ENCODE measurements at regions not wholly inside any gene's neighbourhood (a gene's known extent, or its start where the extent isn't known, plus 50 kb on each side); places are given as distances from the start of the nearest gene placed in this dataset.

- H3K4me3 ChIP-seq (replicated peaks; ENCODE audit: low read depth, low read length) = no peak overlapping the region
- TF ChIP-seq, protein P1, sequence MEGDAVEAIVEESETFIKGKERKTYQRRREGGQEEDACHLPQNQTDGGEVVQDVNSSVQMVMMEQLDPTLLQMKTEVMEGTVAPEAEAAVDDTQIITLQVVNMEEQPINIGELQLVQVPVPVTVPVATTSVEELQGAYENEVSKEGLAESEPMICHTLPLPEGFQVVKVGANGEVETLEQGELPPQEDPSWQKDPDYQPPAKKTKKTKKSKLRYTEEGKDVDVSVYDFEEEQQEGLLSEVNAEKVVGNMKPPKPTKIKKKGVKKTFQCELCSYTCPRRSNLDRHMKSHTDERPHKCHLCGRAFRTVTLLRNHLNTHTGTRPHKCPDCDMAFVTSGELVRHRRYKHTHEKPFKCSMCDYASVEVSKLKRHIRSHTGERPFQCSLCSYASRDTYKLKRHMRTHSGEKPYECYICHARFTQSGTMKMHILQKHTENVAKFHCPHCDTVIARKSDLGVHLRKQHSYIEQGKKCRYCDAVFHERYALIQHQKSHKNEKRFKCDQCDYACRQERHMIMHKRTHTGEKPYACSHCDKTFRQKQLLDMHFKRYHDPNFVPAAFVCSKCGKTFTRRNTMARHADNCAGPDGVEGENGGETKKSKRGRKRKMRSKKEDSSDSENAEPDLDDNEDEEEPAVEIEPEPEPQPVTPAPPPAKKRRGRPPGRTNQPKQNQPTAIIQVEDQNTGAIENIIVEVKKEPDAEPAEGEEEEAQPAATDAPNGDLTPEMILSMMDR (IDR thresholded peaks at IDR 0.05; ENCODE audit: low read length, missing control alignments) = no peak
- DNase-seq (ENCODE audit: low read depth) = peak; percentile 8
Observed at GRCh38 chr3:132783152-132783551, 60.9 kb upstream of the NPHP3 start.

DNA sequence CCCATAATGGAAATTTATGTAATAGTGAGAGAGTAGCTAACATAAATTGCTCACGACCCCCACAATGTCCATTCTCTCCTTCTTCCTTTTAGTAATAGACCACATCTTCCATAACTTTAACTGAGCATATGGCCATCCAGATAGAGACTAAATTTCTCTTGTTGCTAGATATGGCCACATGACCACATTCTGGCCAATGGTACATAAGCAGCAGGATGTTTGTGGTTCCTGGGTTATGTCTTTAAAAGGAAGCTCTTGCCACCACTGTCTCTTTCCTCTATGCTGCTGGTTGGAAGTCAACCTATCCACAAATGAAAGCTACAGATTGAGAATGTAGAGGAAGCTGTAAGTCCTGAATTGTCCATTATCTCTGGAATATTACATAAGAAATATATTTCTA lies 59.7 kb upstream of the NPHP3 start:
- TF ChIP-seq, protein P1 (IDR thresholded peaks at IDR 0.05; ENCODE audit: low read length, missing control alignments) = no peak
- no peak overlapping the region for H3K4me3 ChIP-seq (replicated peaks; ENCODE audit: low read depth, low read length)
- no peak for DNase-seq (ENCODE audit: low read depth)

- DNase-seq (ENCODE audit: low read depth) = no peak
- TF ChIP-seq, protein P1 (IDR thresholded peaks at IDR 0.05; ENCODE audit: low read length, missing control alignments) = no peak
- H3K4me3 ChIP-seq (replicated peaks; ENCODE audit: low read depth, low read length) = no peak overlapping the region
Observed at GRCh38 chr3:132777171-132777570, 55.0 kb upstream of the NPHP3 start.

GRCh38 chr3:132773071-132773619 lies 50.9 kb upstream of the NPHP3 start:
- DNase-seq (ENCODE audit: low read depth) = no peak
- no peak overlapping the region for H3K4me3 ChIP-seq (replicated peaks; ENCODE audit: low read depth, low read length)
- TF ChIP-seq, protein P1 (IDR thresholded peaks at IDR 0.05; ENCODE audit: low read length, missing control alignments) = no peak

GRCh38 chr3:132772252-132772651 lies 50.0 kb upstream of the NPHP3 start:
- no peak overlapping the region for H3K4me3 ChIP-seq (replicated peaks; ENCODE audit: low read depth, low read length)
- TF ChIP-seq, protein P1 (IDR thresholded peaks at IDR 0.05; ENCODE audit: low read length, missing control alignments) = no peak
- no peak for DNase-seq (ENCODE audit: low read depth)
